Erythroblast (primary cell): ENCODE measurements at regions not wholly inside any gene's neighbourhood (a gene's known extent, or its start where the extent isn't known, plus 50 kb on each side); places are given as distances from the start of the nearest gene placed in this dataset.

ENCODE experiments used
- GATA1 ChIP-seq: IDR thresholded peaks from 2 replicates; pipeline ENCODE4 v1.6.1; 2011; ENCODE audit warnings: low read depth, mild to moderate bottlenecking, control low read depth, low read length, moderate library complexity
- POLR2A ChIP-seq: IDR thresholded peaks from 2 replicates; pipeline ENCODE4 v1.6.1; 2011; ENCODE audit warnings: mild to moderate bottlenecking, low read length

GRCh38 chr16:54616610-54617009 is 314.1 kb upstream of the IRX5 start:
- TF ChIP-seq POLR2A (no peak), GATA1 (no peak)
